ENCODE measurements at regions not wholly inside any gene's neighbourhood (a gene's known extent, or its start where the extent isn't known, plus 50 kb on each side); places are given as distances from the start of the nearest gene placed in this dataset.
"Not testable (repeated sequence)": the region's sequence is repeated elsewhere in the genome, so short reads cannot be mapped to it uniquely, and the experiment has no call there.

- no peak overlapping the region for H3K4me3 ChIP-seq (ENCODE audit: low read length)
- no peak for TF ChIP-seq CTCF (conservative IDR thresholded peaks at IDR 0.05; ENCODE audit: low read depth, low read length)
- DNase-seq (ENCODE audit: low read depth), result no peak
Measured at GRCh38 chr12:47361389-47362021, 281.7 kb upstream of the AMIGO2 start.

GRCh38 chr12:47360771-47361388 is 281.1 kb upstream of the AMIGO2 start:
- DNase-seq (ENCODE audit: low read depth), result no peak
- H3K4me3 ChIP-seq (ENCODE audit: low read length), result no peak overlapping the region

GRCh38 chr12:47360093-47360480 is 280.3 kb upstream of the AMIGO2 start:
- TF ChIP-seq CTCF (conservative IDR thresholded peaks at IDR 0.05; ENCODE audit: low read depth, low read length), result no peak
- no peak overlapping the region for H3K4me3 ChIP-seq (ENCODE audit: low read length)
- no peak for DNase-seq (ENCODE audit: low read depth)

More at GRCh38 chr12:47360771-47361388, 281.1 kb upstream of the AMIGO2 start:
- TF ChIP-seq CTCF (conservative IDR thresholded peaks at IDR 0.05; ENCODE audit: low read depth, low read length), result no peak

GRCh38 chr12:47359310-47360092 is 279.7 kb upstream of the AMIGO2 start:
- DNase-seq (ENCODE audit: low read depth), result no peak
- H3K4me3 ChIP-seq (ENCODE audit: low read length), result no peak overlapping the region
- no peak for TF ChIP-seq CTCF (conservative IDR thresholded peaks at IDR 0.05; ENCODE audit: low read depth, low read length)

GRCh38 chr12:47357006-47357405 is 277.2 kb upstream of the AMIGO2 start:
- H3K4me3 ChIP-seq (ENCODE audit: low read length); DNase-seq (ENCODE audit: low read depth): not testable (repeated sequence)

- H3K4me3 ChIP-seq (ENCODE audit: low read length), result no peak overlapping the region
- TF ChIP-seq CTCF (conservative IDR thresholded peaks at IDR 0.05; ENCODE audit: low read depth, low read length), result no peak
- no peak for DNase-seq (ENCODE audit: low read depth)
Measured at GRCh38 chr12:47356129-47356700, 276.5 kb upstream of the AMIGO2 start.

- DNase-seq (ENCODE audit: low read depth), result no peak
- no peak for TF ChIP-seq CTCF (conservative IDR thresholded peaks at IDR 0.05; ENCODE audit: low read depth, low read length)
Measured at GRCh38 chr12:47353508-47353907, 273.7 kb upstream of the AMIGO2 start.

More at GRCh38 chr12:47353508-47353907, 273.7 kb upstream of the AMIGO2 start:
- no peak overlapping the region for H3K4me3 ChIP-seq (ENCODE audit: low read length)

Measured in retinal pigment epithelial cell (primary cell).